IMR-90 (cell line): ENCODE measurements at regions not wholly inside any gene's neighbourhood (a gene's known extent, or its start where the extent isn't known, plus 50 kb on each side); places are given as distances from the start of the nearest gene placed in this dataset.

Experiments
- ATAC-seq: fragments of 200-7000 bp; cut with Tn5 transposase; 2 replicates; pipeline ENCODE4 v1.9.1; 2020; ENCODE audit warnings: low read depth, mild to moderate bottlenecking, moderate library complexity
- BruUV-seq: library from RNA; stranded (reverse); fragments of 400-500 nt; replicated peaks from 2 replicates; lab custom pipeline; 2021; lab: Mats Ljungman, UMichigan
- CTCF ChIA-PET: fragments of 300-600 bp; formaldehyde crosslinking; extraction: SDS; loops from one replicate; lab custom pipeline; 2021; ENCODE audit warnings: antibody characterized with exemption; lab: Yijun Ruan, JAX
- POLR2A ChIA-PET: fragments of 300-600 bp; sonication (Branson Sonifier 250); formaldehyde crosslinking; loops from one replicate; lab custom pipeline; 2022; ENCODE audit warnings: antibody characterized with exemption; ENCODE audit not compliant: unreplicated experiment; lab: Charles Lee
- DNase-seq: peaks from one replicate; pipeline ENCODE4 v3.0.0; 2013
- H2AFZ ChIP-seq: replicated peaks from 2 replicates; pipeline ENCODE3; 2013; ENCODE audit warnings: low read length, mild to moderate bottlenecking; ENCODE audit not compliant: poor library complexity
- H2AK5ac ChIP-seq: 2 replicates; pipeline ENCODE4 v1.6.1; 2013; ENCODE audit warnings: low read depth, low read length, inconsistent platforms
- H2AK9ac ChIP-seq: replicated peaks from 2 replicates; pipeline ENCODE3; 2013; ENCODE audit warnings: mild to moderate bottlenecking, low read depth, low read length, moderate library complexity; ENCODE audit not compliant: poor library complexity
- H2BK120ac ChIP-seq: 2 replicates; pipeline ENCODE4 v1.6.1; 2013; ENCODE audit warnings: low read depth, low read length, inconsistent platforms
- H2BK15ac ChIP-seq: 3 replicates; pipeline ENCODE4 v1.6.1; 2013; ENCODE audit warnings: low read depth, low read length, inconsistent platforms
- H2BK20ac ChIP-seq: 2 replicates; pipeline ENCODE4 v1.6.1; 2013; ENCODE audit warnings: low read depth, mild to moderate bottlenecking, inconsistent platforms, low read length, moderate library complexity
- H2BK5ac ChIP-seq: 2 replicates; pipeline ENCODE4 v1.6.1; 2013; ENCODE audit warnings: mild to moderate bottlenecking, low read depth, low read length, inconsistent platforms; ENCODE audit not compliant: poor library complexity, severe bottlenecking
- H3K14ac ChIP-seq: replicated peaks from 2 replicates; pipeline ENCODE4 v1.6.1; 2013; ENCODE audit warnings: low read depth, low read length, inconsistent platforms
- H3K18ac ChIP-seq: 2 replicates; pipeline ENCODE4 v1.6.1; 2013; ENCODE audit warnings: low read depth, low read length, control low read depth
- H3K23ac ChIP-seq: 2 replicates; pipeline ENCODE4 v1.6.1; 2013; ENCODE audit warnings: low read depth, low read length, inconsistent platforms
- H3K27ac ChIP-seq: 2 replicates; pipeline ENCODE4 v1.5.1; 2013; ENCODE audit warnings: mild to moderate bottlenecking, control low read depth, low read length; ENCODE audit not compliant: insufficient read depth
- H3K27me3 ChIP-seq: 2 replicates; pipeline ENCODE4 v1.6.1; 2013; ENCODE audit warnings: low read length; ENCODE audit not compliant: control insufficient read depth, insufficient read depth
- H3K36me3 ChIP-seq: 2 replicates; pipeline ENCODE4 v1.6.1; 2013; ENCODE audit warnings: low read length, mixed read lengths; ENCODE audit not compliant: control insufficient read depth, insufficient read depth
- H3K4ac ChIP-seq: 2 replicates; pipeline ENCODE4 v1.6.1; 2013; ENCODE audit warnings: low read depth, low read length, inconsistent platforms
- H3K4me1 ChIP-seq: 2 replicates; pipeline ENCODE4 v1.6.1; 2013; ENCODE audit warnings: low read length, mixed read lengths; ENCODE audit not compliant: control insufficient read depth, insufficient read depth
- H3K4me2 ChIP-seq: 2 replicates; pipeline ENCODE4 v1.6.1; 2013; ENCODE audit warnings: low read depth, mild to moderate bottlenecking, control low read depth, low read length, moderate library complexity
- H3K4me3 ChIP-seq: 2 replicates; pipeline ENCODE4 v1.5.1; 2013; ENCODE audit warnings: low read depth, mild to moderate bottlenecking, control low read depth, low read length, moderate library complexity; ENCODE audit not compliant: insufficient read depth
- H3K56ac ChIP-seq: 2 replicates; pipeline ENCODE4 v1.6.1; 2013; ENCODE audit warnings: low read length, inconsistent platforms; ENCODE audit not compliant: insufficient read depth; ENCODE audit errors: extremely low read depth
- H3K79me1 ChIP-seq, 2 experiments: 2 replicates each; pipeline ENCODE4 v1.6.1; 2013; ENCODE audit warnings: low read length in 2 of 2, inconsistent platforms in 1 of 2, low read depth in 1 of 2
- H3K9ac ChIP-seq: 2 replicates; pipeline ENCODE4 v1.6.1; 2013; ENCODE audit warnings: low read depth, low read length, control low read depth
- H3K9me1 ChIP-seq: 2 replicates; pipeline ENCODE4 v1.6.1; 2013; ENCODE audit warnings: low read length, inconsistent platforms; ENCODE audit not compliant: insufficient read depth
- H3K9me3 ChIP-seq: 2 replicates; pipeline ENCODE4 v1.6.1; 2013; ENCODE audit warnings: low read length; ENCODE audit not compliant: control insufficient read depth, insufficient read depth
- H4K20me1 ChIP-seq: 2 replicates; pipeline ENCODE4 v1.6.1; 2013; ENCODE audit warnings: low read length, inconsistent platforms; ENCODE audit not compliant: insufficient read depth
- H4K5ac ChIP-seq: 2 replicates; pipeline ENCODE4 v1.6.1; 2013; ENCODE audit warnings: mild to moderate bottlenecking, low read depth, low read length, control low read depth
- H4K8ac ChIP-seq, 2 experiments: 2 replicates each; pipeline ENCODE4 v1.6.1; 2013; ENCODE audit warnings: low read depth in 2 of 2, low read length in 2 of 2, control low read depth in 1 of 2, inconsistent platforms in 1 of 2
- H4K91ac ChIP-seq: 2 replicates; pipeline ENCODE4 v1.6.1; 2013; ENCODE audit warnings: low read depth, low read length, inconsistent platforms; ENCODE audit not compliant: insufficient read depth
- BHLHE40 ChIP-seq: fragments of 150-350 bp; IDR thresholded peaks from 2 replicates; pipeline ENCODE4 v1.6.1; 2016; ENCODE audit warnings: mild to moderate bottlenecking, low read depth, low read length
- CHD1 ChIP-seq: IDR thresholded peaks from 2 replicates; pipeline ENCODE4 v1.6.1; 2012; ENCODE audit warnings: low read depth, low read length, improper control_type of control experiment
- FOS ChIP-seq: fragments of 150-350 bp; IDR thresholded peaks from 2 replicates; pipeline ENCODE4 v1.6.1; 2016; ENCODE audit warnings: low read depth, low read length
- MAFK ChIP-seq: IDR thresholded peaks from 2 replicates; pipeline ENCODE4 v1.6.1; 2012; ENCODE audit warnings: low read depth, low read length, improper control_type of control experiment
- MAZ ChIP-seq: IDR thresholded peaks from 2 replicates; pipeline ENCODE4 v1.6.1; 2012; ENCODE audit warnings: low read depth, mild to moderate bottlenecking, low read length, improper control_type of control experiment, moderate library complexity, borderline replicate concordance
- MXI1 ChIP-seq: IDR thresholded peaks from 2 replicates; pipeline ENCODE4 v1.6.1; 2012; ENCODE audit warnings: low read depth, mild to moderate bottlenecking, low read length, moderate library complexity, borderline replicate concordance
- NFE2L2 ChIP-seq: fragments of 150-350 bp; IDR thresholded peaks from 2 replicates; pipeline ENCODE4 v1.6.1; 2016; ENCODE audit warnings: low read depth, mild to moderate bottlenecking, low read length
- RFX5 ChIP-seq: IDR thresholded peaks from 2 replicates; pipeline ENCODE4 v1.8.0; 2012; ENCODE audit warnings: low read depth, mild to moderate bottlenecking, low read length, moderate library complexity
- USF2 ChIP-seq: fragments of 150-350 bp; IDR thresholded peaks from 2 replicates; pipeline ENCODE4 v1.6.1; 2017; ENCODE audit warnings: mild to moderate bottlenecking, antibody characterized with exemption, low read length, low read depth
- WGBS, 2 experiments: methylation state at CpG; one replicate each; pipeline versions ENCODE4 v1.1.5 to v1.1.7; 2013; ENCODE audit warnings: missing lambda C conversion rate in 2 of 2; ENCODE audit not compliant: insufficient read length in 1 of 2; ENCODE audit errors: extremely low coverage in 2 of 2; 5-methylcytosine and 5-hydroxymethylcytosine counted together
- dilution Hi-C: fragments of 300-500 bp; cut with HindIII; formaldehyde crosslinking; loops from one replicate; pipeline ENCODE4 v1.14.3; 2018; ENCODE audit warnings: low sequenced_read_pairs; ENCODE audit not compliant: unreplicated experiment
- in situ Hi-C: fragments of 300-500 bp; cut with MboI; formaldehyde crosslinking; loops from 3 replicates; pipeline ENCODE4 v1.14.3; 2019; ENCODE audit warnings: low sequenced_read_pairs, inconsistent platforms, mixed read lengths
- intact Hi-C: fragments of 100-400 bp; cut with micrococcal nuclease; formaldehyde crosslinking; loops from 2 replicates; pipeline ENCODE4 v1.10.0; 2022
- TF ChIP-seq, protein P1 (sequence below): conservative IDR thresholded peaks from 2 replicates; pipeline ENCODE4 v1.5.1; 2012; ENCODE audit warnings: mild to moderate bottlenecking, low read depth, low read length, improper control_type of control experiment

- in situ Hi-C loops (no loop called here), dilution Hi-C loops (no loop called here), intact Hi-C loops (no loop called here)
- Histone ChIP-seq H4K8ac (no peak overlapping the region), H3K36me3 (no peaks in the 10 kb centered on the region), H4K91ac (no peak overlapping the region), H2BK20ac (no peak overlapping the region), H3K4me2 (no peak overlapping the region), H3K4me1 (no peaks in the 10 kb centered on the region), H3K14ac (no peak overlapping the region), H3K9me1 (no peaks in the 10 kb centered on the region), H3K4ac (no peak overlapping the region), H3K18ac (no peak overlapping the region), H3K56ac (no peak overlapping the region), H2BK15ac (no peak overlapping the region), H2BK5ac (no peak overlapping the region), H3K27me3 (no peaks in the 10 kb centered on the region), H2AK5ac (no peak overlapping the region), H4K5ac (no peak overlapping the region), H3K9me3 (peaks cover 2% of the 10 kb centered on the region; the same call in 1 of the 2 replicates), H3K79me1 (no peaks in the 10 kb centered on the region), H3K9ac (no peak overlapping the region), H2AFZ (no peak overlapping the region), H3K23ac (no peak overlapping the region), H2AK9ac (no peak overlapping the region), H3K27ac (no peak overlapping the region), H2BK120ac (no peak overlapping the region), H4K20me1 (no peaks in the 10 kb centered on the region), H3K4me3 (no peak overlapping the region)
- BruUV-seq = no TSS peak
- TF ChIP-seq MXI1 = no peak
- no peak for TF ChIP-seq CHD1
- no peak for TF ChIP-seq MAZ
- TF ChIP-seq MAFK = no peak
- no peak for TF ChIP-seq RFX5
- no peak for TF ChIP-seq USF2
- TF ChIP-seq, protein P1, sequence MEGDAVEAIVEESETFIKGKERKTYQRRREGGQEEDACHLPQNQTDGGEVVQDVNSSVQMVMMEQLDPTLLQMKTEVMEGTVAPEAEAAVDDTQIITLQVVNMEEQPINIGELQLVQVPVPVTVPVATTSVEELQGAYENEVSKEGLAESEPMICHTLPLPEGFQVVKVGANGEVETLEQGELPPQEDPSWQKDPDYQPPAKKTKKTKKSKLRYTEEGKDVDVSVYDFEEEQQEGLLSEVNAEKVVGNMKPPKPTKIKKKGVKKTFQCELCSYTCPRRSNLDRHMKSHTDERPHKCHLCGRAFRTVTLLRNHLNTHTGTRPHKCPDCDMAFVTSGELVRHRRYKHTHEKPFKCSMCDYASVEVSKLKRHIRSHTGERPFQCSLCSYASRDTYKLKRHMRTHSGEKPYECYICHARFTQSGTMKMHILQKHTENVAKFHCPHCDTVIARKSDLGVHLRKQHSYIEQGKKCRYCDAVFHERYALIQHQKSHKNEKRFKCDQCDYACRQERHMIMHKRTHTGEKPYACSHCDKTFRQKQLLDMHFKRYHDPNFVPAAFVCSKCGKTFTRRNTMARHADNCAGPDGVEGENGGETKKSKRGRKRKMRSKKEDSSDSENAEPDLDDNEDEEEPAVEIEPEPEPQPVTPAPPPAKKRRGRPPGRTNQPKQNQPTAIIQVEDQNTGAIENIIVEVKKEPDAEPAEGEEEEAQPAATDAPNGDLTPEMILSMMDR = no peak
- TF ChIP-seq BHLHE40 = no peak
- TF ChIP-seq NFE2L2 = no peak
- no peak for TF ChIP-seq FOS
- DNase-seq = no peak
- ChIA-PET POLR2A (no interaction called here), CTCF (no interaction called here)
- ATAC-seq = no peak
- WGBS, 2 experiments = no CpG with 5 or more reads among the region's 1 CpG
Measured at GRCh38 chr16:59356709-59357108, 622.6 kb upstream of the GOT2 start.
